GM12864 (cell line): ENCODE measurements at regions not wholly inside any gene's neighbourhood (a gene's known extent, or its start where the extent isn't known, plus 50 kb on each side); places are given as distances from the start of the nearest gene placed in this dataset.

Experiments
- DNase-seq: peaks from one replicate; pipeline ENCODE4 v3.0.0-alpha.2; 2011; ENCODE audit warnings: low read depth
- H3K4me3 ChIP-seq: 2 replicates; pipeline ENCODE4 v1.5.1; 2011; ENCODE audit warnings: mild to moderate bottlenecking, low read depth, low read length, control low read depth
- CTCF ChIP-seq: IDR thresholded peaks from 2 replicates; pipeline ENCODE4 v1.5.1; 2011; ENCODE audit warnings: low read depth, mild to moderate bottlenecking, moderate library complexity, low read length, control low read depth, inconsistent platforms; ENCODE audit errors: missing control alignments

GRCh38 chr5:144774197-144774596 lies 603.5 kb downstream of the KCTD16 start:
- no peak for TF ChIP-seq CTCF
- no peak for DNase-seq
- no peak overlapping the region for H3K4me3 ChIP-seq

DNA sequence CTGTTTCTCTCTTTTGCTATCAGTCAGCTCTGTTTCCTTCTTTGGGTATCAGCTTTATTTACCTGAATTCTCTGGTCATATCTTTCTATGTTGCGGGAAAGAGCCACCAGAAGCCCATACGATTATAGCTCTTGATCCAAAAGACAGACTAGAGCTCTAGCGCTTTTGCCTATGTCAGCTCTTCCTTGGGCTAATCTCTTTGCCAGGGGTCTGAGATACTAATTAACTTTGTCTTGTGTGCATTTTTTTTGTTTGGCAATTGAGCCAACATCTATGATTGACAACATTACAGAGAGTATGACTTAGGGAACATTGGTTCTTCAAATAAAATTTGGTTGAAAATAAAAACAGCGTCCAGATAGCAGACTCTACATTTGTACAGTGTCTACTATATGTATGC lies 603.0 kb downstream of the KCTD16 start:
- no peak overlapping the region for H3K4me3 ChIP-seq
- no peak for DNase-seq
- no peak for TF ChIP-seq CTCF

- no peak for DNase-seq
- TF ChIP-seq CTCF: no peak
- H3K4me3 ChIP-seq: no peak overlapping the region
Observed at GRCh38 chr5:144771802-144772201, 601.1 kb downstream of the KCTD16 start.

DNA sequence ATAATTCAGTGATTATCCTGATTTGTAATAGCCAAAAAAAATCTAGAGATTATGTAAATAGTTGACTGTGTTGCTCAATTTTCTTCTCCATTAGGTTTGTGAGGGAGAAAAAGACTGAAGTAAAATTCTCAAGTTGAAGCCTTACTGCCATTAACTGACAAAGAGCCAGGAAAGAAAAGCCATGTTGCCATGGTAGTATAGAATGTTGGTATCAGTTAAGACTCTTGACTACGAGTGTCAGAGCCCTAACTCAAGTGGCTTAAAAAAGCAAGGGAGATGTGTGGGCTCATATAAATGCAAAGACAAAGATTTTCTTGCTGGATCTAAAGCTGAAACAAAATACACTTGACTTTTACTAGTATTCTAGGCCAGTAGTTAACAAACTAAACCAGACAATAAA lies 571.7 kb downstream of the KCTD16 start:
- no peak for DNase-seq
- no peak overlapping the region for H3K4me3 ChIP-seq
- no peak for TF ChIP-seq CTCF

GRCh38 chr5:144731786-144732185 lies 561.1 kb downstream of the KCTD16 start:
- no peak for DNase-seq
- no peak for TF ChIP-seq CTCF

GRCh38 chr5:144712090-144712489 lies 541.4 kb downstream of the KCTD16 start:
- TF ChIP-seq CTCF: no peak
- H3K4me3 ChIP-seq: no peak overlapping the region
- peak; percentile 3 for DNase-seq

More at GRCh38 chr5:144731786-144732185, 561.1 kb downstream of the KCTD16 start:
- H3K4me3 ChIP-seq: no peak overlapping the region

DNA sequence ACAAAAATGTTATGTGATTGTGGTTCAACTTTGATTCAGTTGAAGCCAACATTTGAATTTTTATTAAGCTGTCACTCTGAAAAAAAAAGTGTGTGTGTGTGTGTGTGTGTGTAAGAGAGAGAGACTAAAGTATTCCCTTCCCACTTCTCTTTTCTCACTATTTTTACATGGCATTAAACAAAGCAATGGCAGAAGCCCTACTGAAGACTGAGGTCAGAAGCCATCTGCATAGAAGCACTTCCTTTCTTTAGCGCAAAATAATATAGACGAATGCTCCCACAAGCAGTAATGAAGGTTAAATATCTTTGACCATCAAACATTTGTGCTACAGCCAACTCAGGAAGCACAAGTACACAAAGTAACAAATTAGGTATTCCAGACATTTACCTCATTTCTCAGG lies 540.5 kb downstream of the KCTD16 start:
- no peak for DNase-seq
- no peak overlapping the region for H3K4me3 ChIP-seq
- TF ChIP-seq CTCF: no peak
